ENCODE measurements at regions not wholly inside any gene's neighbourhood (a gene's known extent, or its start where the extent isn't known, plus 50 kb on each side); places are given as distances from the start of the nearest gene placed in this dataset.

GRCh38 chr4:181619651-181620050, 623.6 kb upstream of the TENM3 start:
- DNase-seq (ENCODE audit: low read depth): no peak
- no peak overlapping the region for H3K4me3 ChIP-seq (replicated peaks; ENCODE audit: low read depth, low read length)
- TF ChIP-seq CTCF (IDR thresholded peaks at IDR 0.05; ENCODE audit: low read length, missing control alignments): no peak

GRCh38 chr4:181637186-181638105, 605.8 kb upstream of the TENM3 start:
- no peak for DNase-seq (ENCODE audit: low read depth)
- no peak for TF ChIP-seq CTCF (IDR thresholded peaks at IDR 0.05; ENCODE audit: low read length, missing control alignments)
- H3K4me3 ChIP-seq (replicated peaks; ENCODE audit: low read depth, low read length): no peak overlapping the region

GRCh38 chr4:181643466-181643865, 599.7 kb upstream of the TENM3 start:
- TF ChIP-seq CTCF (IDR thresholded peaks at IDR 0.05; ENCODE audit: low read length, missing control alignments): no peak
- no peak for DNase-seq (ENCODE audit: low read depth)
- H3K4me3 ChIP-seq (replicated peaks; ENCODE audit: low read depth, low read length): no peak overlapping the region

- no peak for TF ChIP-seq CTCF (IDR thresholded peaks at IDR 0.05; ENCODE audit: low read length, missing control alignments)
- H3K4me3 ChIP-seq (replicated peaks; ENCODE audit: low read depth, low read length): no peak overlapping the region
- no peak for DNase-seq (ENCODE audit: low read depth)
These were observed 597.7 kb upstream of the TENM3 start for GRCh38 chr4:181645489-181645888.

- H3K4me3 ChIP-seq (replicated peaks; ENCODE audit: low read depth, low read length): no peak overlapping the region
- no peak for TF ChIP-seq CTCF (IDR thresholded peaks at IDR 0.05; ENCODE audit: low read length, missing control alignments)
- DNase-seq (ENCODE audit: low read depth): peak; percentile 45
These were observed 596.3 kb upstream of the TENM3 start for GRCh38 chr4:181646864-181647263.

GRCh38 chr4:181647396-181648147, 595.6 kb upstream of the TENM3 start:
- peak; percentile 24 for DNase-seq (ENCODE audit: low read depth)
- H3K4me3 ChIP-seq (replicated peaks; ENCODE audit: low read depth, low read length): peak overlapping the region; percentile 10
- no peak for TF ChIP-seq CTCF (IDR thresholded peaks at IDR 0.05; ENCODE audit: low read length, missing control alignments)
